Mesendoderm (in vitro differentiated cells): ENCODE measurements at regions not wholly inside any gene's neighbourhood (a gene's known extent, or its start where the extent isn't known, plus 50 kb on each side); places are given as distances from the start of the nearest gene placed in this dataset.
A peak's percentile ranks its signal among the peaks of the same experiment; 100 is the strongest.

ENCODE experiments used
- DNase-seq: peaks from one replicate; pipeline ENCODE4 v3.0.0; 2013
- H2AK5ac ChIP-seq: 2 replicates; pipeline ENCODE4 v1.6.1; 2013; ENCODE audit warnings: low read length, inconsistent platforms
- H2BK120ac ChIP-seq: 2 replicates; pipeline ENCODE4 v1.6.1; 2013; ENCODE audit warnings: low read depth, mild to moderate bottlenecking, low read length, moderate library complexity, mixed read lengths
- H2BK15ac ChIP-seq: replicated peaks from 2 replicates; pipeline ENCODE4 v1.6.1; 2013; ENCODE audit warnings: low read depth, mild to moderate bottlenecking, moderate library complexity
- H2BK5ac ChIP-seq: 2 replicates; pipeline ENCODE4 v1.6.1; 2013; ENCODE audit warnings: low read length, inconsistent platforms
- H3K18ac ChIP-seq: 2 replicates; pipeline ENCODE4 v1.6.1; 2013; ENCODE audit warnings: mild to moderate bottlenecking, low read length, mixed read lengths
- H3K23ac ChIP-seq: one replicate; pipeline ENCODE4 v1.6.1; 2013; ENCODE audit warnings: low read length
- H3K27ac ChIP-seq: 2 replicates; pipeline ENCODE4 v1.5.1; 2013; ENCODE audit warnings: low read depth, mild to moderate bottlenecking, inconsistent platforms, low read length, moderate library complexity
- H3K27me3 ChIP-seq: 2 replicates; pipeline ENCODE4 v1.6.1; 2013; ENCODE audit warnings: low read length, control low read depth, mild to moderate bottlenecking, inconsistent platforms; ENCODE audit not compliant: insufficient read depth, poor library complexity
- H3K36me3 ChIP-seq: 2 replicates; pipeline ENCODE4 v1.6.1; 2013; ENCODE audit warnings: low read length, inconsistent platforms; ENCODE audit not compliant: control insufficient read depth, insufficient read depth
- H3K4ac ChIP-seq: one replicate; pipeline ENCODE4 v1.6.1; 2013; ENCODE audit warnings: low read depth, mild to moderate bottlenecking, low read length, moderate library complexity
- H3K4me1 ChIP-seq: 2 replicates; pipeline ENCODE4 v1.6.1; 2013; ENCODE audit warnings: low read depth, low read length, inconsistent platforms; ENCODE audit not compliant: control insufficient read depth
- H3K4me2 ChIP-seq: 2 replicates; pipeline ENCODE4 v1.6.1; 2013; ENCODE audit warnings: low read length
- H3K4me3 ChIP-seq: 2 replicates; pipeline ENCODE4 v1.5.1; 2013; ENCODE audit warnings: mild to moderate bottlenecking, low read length
- H3K56ac ChIP-seq: one replicate; pipeline ENCODE4 v1.6.1; 2013; ENCODE audit warnings: low read length
- H3K79me1 ChIP-seq: 2 replicates; pipeline ENCODE4 v1.6.1; 2013; ENCODE audit warnings: low read length, inconsistent platforms
- H3K79me2 ChIP-seq: 2 replicates; pipeline ENCODE4 v1.6.1; 2013; ENCODE audit warnings: mild to moderate bottlenecking, low read length; ENCODE audit not compliant: control insufficient read depth, insufficient read depth
- H3K9ac ChIP-seq: 2 replicates; pipeline ENCODE4 v1.6.1; 2013; ENCODE audit warnings: low read length, inconsistent platforms
- H4K5ac ChIP-seq: one replicate; pipeline ENCODE4 v1.6.1; 2013; ENCODE audit warnings: low read length
- H4K8ac ChIP-seq: one replicate; pipeline ENCODE4 v1.6.1; 2013; ENCODE audit warnings: low read depth, mild to moderate bottlenecking, control low read depth, low read length, moderate library complexity
- WGBS: extraction: QIAGEN DNeasy Blood & Tissue Kit; methylation state at CpG from one replicate; pipeline ENCODE4 v1.1.7; 2013; ENCODE audit warnings: low lambda C conversion rate, missing lambda C conversion rate; ENCODE audit not compliant: insufficient coverage; ENCODE audit errors: extremely low coverage; 5-methylcytosine and 5-hydroxymethylcytosine counted together

- Histone ChIP-seq H3K79me2 (no peaks in the 10 kb centered on the region), H2AK5ac (no peak overlapping the region), H3K4ac (no peak overlapping the region), H3K4me1 (no peaks in the 10 kb centered on the region), H3K9ac (no peak overlapping the region), H4K5ac (no peak overlapping the region), H4K8ac (no peak overlapping the region), H2BK5ac (no peak overlapping the region), H3K36me3 (no peaks in the 10 kb centered on the region), H3K79me1 (no peaks in the 10 kb centered on the region), H3K23ac (no peak overlapping the region), H3K27ac (no peak overlapping the region), H3K27me3 (no peaks in the 10 kb centered on the region), H3K56ac (no peak overlapping the region), H3K18ac (no peak overlapping the region), H2BK120ac (no peak overlapping the region), H3K4me2 (no peak overlapping the region), H3K4me3 (no peak overlapping the region), H2BK15ac (no peak overlapping the region)
- no CpG with 5 or more reads among the region's 4 CpGs for WGBS
- DNase-seq, result no peak
Observed at GRCh38 chr15:69602921-69603320, 150.3 kb downstream of the RPLP1 start.

- no peak overlapping the region for H3K56ac ChIP-seq
- H3K4me3 ChIP-seq, result no peak overlapping the region
- no peak overlapping the region for H3K4me2 ChIP-seq
- no peak overlapping the region for H2BK5ac ChIP-seq
- no peak overlapping the region for H2AK5ac ChIP-seq
- no peak overlapping the region for H2BK15ac ChIP-seq
- H4K5ac ChIP-seq, result no peak overlapping the region
- H2BK120ac ChIP-seq, result no peak overlapping the region
- H3K27me3 ChIP-seq, result no peaks in the 10 kb centered on the region
- H3K9ac ChIP-seq, result no peak overlapping the region
- no peak overlapping the region for H3K23ac ChIP-seq
- H3K79me2 ChIP-seq, result no peaks in the 10 kb centered on the region
- H3K36me3 ChIP-seq, result no peaks in the 10 kb centered on the region
- no CpG with 5 or more reads among the region's 1 CpG for WGBS
- H3K27ac ChIP-seq, result no peak overlapping the region
- no peak for DNase-seq
- no peaks in the 10 kb centered on the region for H3K4me1 ChIP-seq
- H3K4ac ChIP-seq, result no peak overlapping the region
- H3K79me1 ChIP-seq, result no peaks in the 10 kb centered on the region
- H3K18ac ChIP-seq, result no peak overlapping the region
- H4K8ac ChIP-seq, result no peak overlapping the region
Observed at GRCh38 chr15:69603369-69604071, 150.9 kb downstream of the RPLP1 start.

GRCh38 chr15:69604072-69604411, 151.4 kb downstream of the RPLP1 start:
- no peaks in the 10 kb centered on the region for H3K79me2 ChIP-seq
- no peak overlapping the region for H2BK5ac ChIP-seq
- no peaks in the 10 kb centered on the region for H3K79me1 ChIP-seq
- DNase-seq, result peak; percentile 84
- no peak overlapping the region for H3K27ac ChIP-seq
- WGBS, result no CpG with 5 or more reads among the region's 4 CpGs
- H2BK120ac ChIP-seq, result no peak overlapping the region
- H3K4me1 ChIP-seq, result no peaks in the 10 kb centered on the region
- H3K4ac ChIP-seq, result no peak overlapping the region
- H2BK15ac ChIP-seq, result no peak overlapping the region
- no peak overlapping the region for H3K4me3 ChIP-seq
- H3K36me3 ChIP-seq, result no peaks in the 10 kb centered on the region
- H3K56ac ChIP-seq, result no peak overlapping the region
- no peak overlapping the region for H3K23ac ChIP-seq
- H4K8ac ChIP-seq, result no peak overlapping the region
- no peak overlapping the region for H3K4me2 ChIP-seq
- H3K9ac ChIP-seq, result no peak overlapping the region
- H3K27me3 ChIP-seq, result no peaks in the 10 kb centered on the region
- H2AK5ac ChIP-seq, result no peak overlapping the region
- no peak overlapping the region for H3K18ac ChIP-seq
- no peak overlapping the region for H4K5ac ChIP-seq

GRCh38 chr15:69606144-69606543, 153.5 kb downstream of the RPLP1 start:
- Histone ChIP-seq H3K27ac (no peak overlapping the region), H3K4ac (no peak overlapping the region), H3K23ac (no peak overlapping the region), H3K79me2 (no peaks in the 10 kb centered on the region), H2BK5ac (no peak overlapping the region), H3K79me1 (no peaks in the 10 kb centered on the region), H2BK15ac (no peak overlapping the region), H3K27me3 (no peaks in the 10 kb centered on the region), H3K4me1 (no peaks in the 10 kb centered on the region), H4K5ac (no peak overlapping the region), H3K56ac (no peak overlapping the region), H3K4me3 (no peak overlapping the region), H2BK120ac (no peak overlapping the region), H2AK5ac (no peak overlapping the region), H3K4me2 (no peak overlapping the region), H3K9ac (no peak overlapping the region), H3K18ac (no peak overlapping the region), H4K8ac (no peak overlapping the region), H3K36me3 (no peaks in the 10 kb centered on the region)
- no peak for DNase-seq
- WGBS, result no CpG with 5 or more reads among the region's 5 CpGs

GRCh38 chr15:69606921-69607500, 154.4 kb downstream of the RPLP1 start:
- H2BK120ac ChIP-seq, result no peak overlapping the region
- H4K5ac ChIP-seq, result no peak overlapping the region
- no peak overlapping the region for H3K18ac ChIP-seq
- H3K23ac ChIP-seq, result no peak overlapping the region
- H3K56ac ChIP-seq, result no peak overlapping the region
- H3K4me3 ChIP-seq, result no peak overlapping the region
- no peaks in the 10 kb centered on the region for H3K36me3 ChIP-seq
- no CpG with 5 or more reads among the region's 11 CpGs for WGBS
- peak; percentile 80 for DNase-seq
- H3K9ac ChIP-seq, result no peak overlapping the region
- H3K4me2 ChIP-seq, result no peak overlapping the region
- H4K8ac ChIP-seq, result no peak overlapping the region
- no peak overlapping the region for H2BK5ac ChIP-seq
- no peaks in the 10 kb centered on the region for H3K4me1 ChIP-seq
- no peaks in the 10 kb centered on the region for H3K79me2 ChIP-seq
- no peaks in the 10 kb centered on the region for H3K27me3 ChIP-seq
- no peak overlapping the region for H3K4ac ChIP-seq
- H3K27ac ChIP-seq, result no peak overlapping the region
- H2AK5ac ChIP-seq, result no peak overlapping the region
- H3K79me1 ChIP-seq, result no peaks in the 10 kb centered on the region
- H2BK15ac ChIP-seq, result no peak overlapping the region

- WGBS, result no CpG with 5 or more reads among the region's 4 CpGs
- H3K36me3 ChIP-seq, result no peaks in the 10 kb centered on the region
- H4K5ac ChIP-seq, result no peak overlapping the region
- H2AK5ac ChIP-seq, result no peak overlapping the region
- H2BK15ac ChIP-seq, result no peak overlapping the region
- no peak overlapping the region for H2BK120ac ChIP-seq
- no peak overlapping the region for H4K8ac ChIP-seq
- DNase-seq, result no peak
- no peak overlapping the region for H3K18ac ChIP-seq
- no peaks in the 10 kb centered on the region for H3K79me1 ChIP-seq
- H3K4me1 ChIP-seq, result no peaks in the 10 kb centered on the region
- H2BK5ac ChIP-seq, result no peak overlapping the region
- no peaks in the 10 kb centered on the region for H3K79me2 ChIP-seq
- no peaks in the 10 kb centered on the region for H3K27me3 ChIP-seq
- H3K4me2 ChIP-seq, result no peak overlapping the region
- no peak overlapping the region for H3K4me3 ChIP-seq
- no peak overlapping the region for H3K23ac ChIP-seq
- no peak overlapping the region for H3K4ac ChIP-seq
- no peak overlapping the region for H3K27ac ChIP-seq
- no peak overlapping the region for H3K9ac ChIP-seq
- H3K56ac ChIP-seq, result no peak overlapping the region
Observed at GRCh38 chr15:69608661-69609060, 156.0 kb downstream of the RPLP1 start.
